GM12892 (cell line): ENCODE measurements at regions not wholly inside any gene's neighbourhood (a gene's known extent, or its start where the extent isn't known, plus 50 kb on each side); places are given as distances from the start of the nearest gene placed in this dataset.
A peak's percentile ranks its signal among the peaks of the same experiment; 100 is the strongest.
"Not testable (repeated sequence)": the region's sequence is repeated elsewhere in the genome, so short reads cannot be mapped to it uniquely, and the experiment has no call there.

Experiments used
- DNase-seq: peaks from one replicate; pipeline ENCODE4 v3.0.0; 2011; ENCODE audit not compliant: insufficient read length
- FAIRE-seq: peaks from 2 replicates; lab custom pipeline; 2011; peaks lifted over from hg19 to GRCh38; lab: Jason Lieb, UNC
- POLR2A ChIP-seq: IDR thresholded peaks from 2 replicates; pipeline ENCODE4 v1.6.1; 2011; ENCODE audit warnings: low read depth, low read length, control low read depth
- POLR2AphosphoS5 ChIP-seq: IDR thresholded peaks from 2 replicates; pipeline ENCODE4 v1.6.1; 2011; ENCODE audit warnings: low read depth, low read length, control low read depth
- TAF1 ChIP-seq: IDR thresholded peaks from 2 replicates; pipeline ENCODE4 v1.6.1; 2011; ENCODE audit warnings: low read depth, mild to moderate bottlenecking, control low read depth, low read length, borderline replicate concordance

GRCh38 chr2:47704287-47704686 lies 78.7 kb upstream of the MSH6 start:
- DNase-seq = no peak
- TF ChIP-seq POLR2A = no peak
- TF ChIP-seq TAF1 = no peak
- TF ChIP-seq POLR2AphosphoS5 = no peak

GRCh38 chr2:47699533-47700215 lies 83.3 kb upstream of the MSH6 start:
- FAIRE-seq (no peak), DNase-seq (no peak)
- TF ChIP-seq POLR2AphosphoS5 = no peak
- no peak for TF ChIP-seq TAF1
- no peak for TF ChIP-seq POLR2A

More at GRCh38 chr2:47704287-47704686, 78.7 kb upstream of the MSH6 start:
- no peak for FAIRE-seq

GRCh38 chr2:47698436-47698972 lies 84.4 kb upstream of the MSH6 start:
- not testable (repeated sequence) for FAIRE-seq, DNase-seq

GRCh38 chr2:47697681-47698435 lies 85.1 kb upstream of the MSH6 start:
- FAIRE-seq = peak; percentile 71
- not testable (repeated sequence) for DNase-seq

- no peak for TF ChIP-seq POLR2A
- TF ChIP-seq POLR2AphosphoS5 = no peak
- TF ChIP-seq TAF1 = no peak
- peak; percentile 73 for FAIRE-seq
- DNase-seq = no peak
Observed at GRCh38 chr2:47697000-47697601, 85.8 kb upstream of the MSH6 start.

- peak; percentile 81 for FAIRE-seq
- DNase-seq = no peak
- no peak for TF ChIP-seq POLR2AphosphoS5
- TF ChIP-seq TAF1 = no peak
- TF ChIP-seq POLR2A = no peak
Observed at GRCh38 chr2:47696478-47696831, 86.5 kb upstream of the MSH6 start.

GRCh38 chr2:47695800-47696477 lies 87.0 kb upstream of the MSH6 start:
- DNase-seq (no peak), FAIRE-seq (no peak)
- TF ChIP-seq TAF1 (no peak), POLR2A (no peak), POLR2AphosphoS5 (no peak)

- DNase-seq, FAIRE-seq: not testable (repeated sequence)
Observed at GRCh38 chr2:47694451-47694850, 88.5 kb upstream of the MSH6 start.

GRCh38 chr2:47690706-47691325 lies 92.1 kb upstream of the MSH6 start:
- not testable (repeated sequence) for FAIRE-seq, DNase-seq

GRCh38 chr2:47690132-47690531 lies 92.8 kb upstream of the MSH6 start:
- peak; percentile 9 for FAIRE-seq
- TF ChIP-seq TAF1 (no peak), POLR2AphosphoS5 (no peak), POLR2A (no peak)

GRCh38 chr2:47689118-47689517 lies 93.8 kb upstream of the MSH6 start:
- peak; percentile 34 for DNase-seq
- FAIRE-seq = not testable (repeated sequence)

More at GRCh38 chr2:47690132-47690531, 92.8 kb upstream of the MSH6 start:
- no peak for DNase-seq

- no peak for DNase-seq
- no peak for FAIRE-seq
- TF ChIP-seq POLR2AphosphoS5 (no peak), TAF1 (no peak), POLR2A (no peak)
Observed at GRCh38 chr2:47688561-47688960, 94.4 kb upstream of the MSH6 start.
